Skeletal muscle cell (primary cell): ENCODE measurements at regions not wholly inside any gene's neighbourhood (a gene's known extent, or its start where the extent isn't known, plus 50 kb on each side); places are given as distances from the start of the nearest gene placed in this dataset.

Source experiments
- DNase-seq: peaks from one replicate; pipeline ENCODE4 v3.0.0-alpha.2; 2010; ENCODE audit warnings: low read depth
- H3K4me3 ChIP-seq: 2 replicates; pipeline ENCODE4 v1.5.1; 2011; ENCODE audit warnings: low read depth, mild to moderate bottlenecking, control low read depth, low read length, moderate library complexity

GRCh38 chr5:167903243-167903642, 388.2 kb upstream of the WWC1 start:
- no peak overlapping the region for H3K4me3 ChIP-seq
- DNase-seq, result no peak

DNA sequence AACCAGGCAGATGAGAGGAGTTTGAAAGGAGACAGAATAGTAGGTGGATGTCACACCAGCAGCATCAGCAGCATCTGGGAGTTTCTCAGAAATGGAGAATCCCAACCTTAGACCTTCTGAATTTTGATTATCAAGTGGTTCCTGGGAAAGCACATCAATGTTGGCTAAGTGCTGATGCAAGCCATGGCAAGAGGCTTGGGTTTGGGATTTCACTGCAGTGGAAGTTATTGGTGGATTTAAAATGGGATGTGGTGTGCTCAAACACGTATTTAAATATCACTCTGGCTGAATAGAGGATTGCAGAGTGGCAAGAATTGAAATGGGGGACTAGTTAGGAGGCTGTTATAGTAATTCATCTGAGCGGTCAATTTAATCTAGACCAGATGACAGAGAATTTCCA, 387.8 kb upstream of the WWC1 start:
- no peak for DNase-seq
- H3K4me3 ChIP-seq, result no peak overlapping the region

DNA sequence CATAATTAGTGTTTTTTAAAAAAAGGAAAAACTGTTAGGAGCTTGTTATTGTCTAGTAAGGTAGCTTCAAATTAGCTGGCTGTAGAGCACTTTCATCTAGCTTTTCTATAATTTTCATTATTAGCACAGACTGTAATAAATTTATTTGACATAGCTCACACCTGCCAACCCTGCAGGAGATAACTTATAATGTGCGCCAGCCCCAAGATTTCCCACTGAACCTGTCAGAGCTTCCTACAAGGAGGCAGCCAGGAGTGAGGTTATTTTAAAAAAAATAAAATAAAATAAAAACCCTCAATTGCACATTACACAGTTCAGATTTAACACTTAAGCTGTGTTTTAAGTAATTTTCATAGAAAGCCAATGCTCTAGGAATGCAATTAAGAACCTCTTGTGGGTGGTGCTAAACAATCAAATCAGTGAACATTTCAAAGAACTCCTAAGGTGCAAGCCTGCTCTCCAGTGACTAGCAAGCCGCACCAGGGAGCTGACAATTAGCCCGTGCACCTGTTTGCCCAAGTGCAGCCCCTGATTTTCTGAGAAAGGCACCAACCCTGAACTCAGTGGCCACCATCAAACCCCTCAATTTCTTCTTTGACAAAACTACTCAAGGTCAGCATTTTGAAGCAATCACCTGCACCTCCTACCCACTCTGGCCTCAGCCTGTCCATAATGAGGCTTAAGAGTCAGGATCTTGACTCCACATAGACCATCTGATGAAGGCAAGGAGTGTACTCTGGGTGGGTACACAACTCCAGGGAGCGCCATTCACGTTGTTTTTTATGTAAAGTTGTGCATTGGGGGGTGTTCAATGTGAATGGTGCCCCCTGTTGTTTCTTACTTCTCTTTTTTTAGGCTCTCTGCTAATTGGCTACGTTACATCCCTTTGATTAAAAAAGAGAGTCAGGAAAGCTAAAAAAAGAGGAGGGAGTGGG, 385.3 kb upstream of the WWC1 start:
- no peak overlapping the region for H3K4me3 ChIP-seq
- DNase-seq, result no peak

GRCh38 chr5:167908606-167909005, 382.8 kb upstream of the WWC1 start:
- no peak overlapping the region for H3K4me3 ChIP-seq
- DNase-seq, result no peak

GRCh38 chr5:167912941-167913665, 378.3 kb upstream of the WWC1 start:
- H3K4me3 ChIP-seq, result no peak overlapping the region
- no peak for DNase-seq

GRCh38 chr5:167915237-167915636, 376.2 kb upstream of the WWC1 start:
- H3K4me3 ChIP-seq, result no peak overlapping the region
- no peak for DNase-seq

DNA sequence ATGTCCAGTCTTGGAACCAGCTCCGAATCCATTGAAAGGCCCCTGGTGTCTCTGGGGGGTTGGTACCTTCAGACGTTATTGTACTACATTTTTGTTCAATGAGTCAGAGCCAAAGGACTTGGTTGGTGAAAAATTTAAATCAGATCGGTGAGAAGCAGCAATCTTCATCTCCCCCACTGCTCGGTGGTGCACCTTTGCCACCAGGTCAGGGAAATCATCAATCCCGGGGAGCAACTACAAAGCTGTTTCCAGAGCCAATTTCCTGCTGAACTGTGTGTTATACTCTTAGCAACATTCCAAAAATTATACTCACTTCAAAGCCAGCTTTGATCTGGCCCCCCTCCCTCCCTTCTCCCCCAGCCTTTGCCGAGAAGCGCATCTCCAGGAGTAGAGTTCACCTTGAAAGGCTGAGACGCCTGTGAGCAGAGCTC, 375.2 kb upstream of the WWC1 start:
- DNase-seq, result no peak
- no peak overlapping the region for H3K4me3 ChIP-seq

DNA sequence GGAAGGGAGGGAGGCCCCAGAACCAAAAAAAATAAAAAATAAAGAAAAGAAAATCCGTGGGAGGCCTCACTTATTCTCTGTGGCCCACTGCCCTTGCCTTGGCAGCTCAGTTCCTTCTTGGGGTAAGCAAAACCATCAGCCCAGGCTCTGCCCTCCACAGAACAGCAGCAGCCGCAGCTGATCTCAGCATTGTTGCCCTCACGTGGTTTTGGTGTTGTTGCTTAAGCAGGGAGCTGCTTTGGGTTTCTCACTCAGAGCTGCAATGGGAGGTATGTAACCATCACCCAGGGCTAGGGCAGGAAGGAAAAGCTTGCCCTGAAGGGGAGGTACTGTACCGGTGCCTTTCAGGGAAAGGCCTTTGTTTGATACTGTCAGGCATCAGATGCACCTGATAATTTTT, 374.7 kb upstream of the WWC1 start:
- DNase-seq, result no peak
- H3K4me3 ChIP-seq, result no peak overlapping the region

- H3K4me3 ChIP-seq, result no peak overlapping the region
- no peak for DNase-seq
Observed at GRCh38 chr5:167918184-167918812, 373.1 kb upstream of the WWC1 start.

GRCh38 chr5:167918813-167919483, 372.5 kb upstream of the WWC1 start:
- H3K4me3 ChIP-seq, result no peak overlapping the region
- no peak for DNase-seq

DNA sequence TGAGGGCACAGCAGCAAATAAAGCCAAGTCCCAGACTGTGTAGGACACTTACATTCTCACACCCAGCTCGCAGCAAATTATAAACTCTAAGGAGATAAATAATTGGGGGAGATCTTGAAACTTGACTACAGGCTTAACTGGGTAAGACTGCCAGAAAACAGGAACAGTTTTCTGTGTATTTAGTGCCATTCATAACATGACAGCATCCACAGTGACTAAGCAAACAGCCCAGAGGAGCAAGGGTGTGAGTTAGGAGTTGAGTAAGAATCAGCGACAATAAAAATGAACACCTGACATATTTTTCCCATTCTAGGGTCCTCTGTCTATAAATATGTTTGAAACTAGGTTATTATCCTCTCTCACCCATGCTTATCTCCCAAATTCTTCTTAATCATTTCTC, 370.9 kb upstream of the WWC1 start:
- no peak overlapping the region for H3K4me3 ChIP-seq
- DNase-seq, result no peak

GRCh38 chr5:167921796-167922195, 369.6 kb upstream of the WWC1 start:
- no peak for DNase-seq
- H3K4me3 ChIP-seq, result no peak overlapping the region

GRCh38 chr5:167923396-167923795, 368.0 kb upstream of the WWC1 start:
- no peak overlapping the region for H3K4me3 ChIP-seq

GRCh38 chr5:167929841-167930240, 361.6 kb upstream of the WWC1 start:
- no peak for DNase-seq

More at GRCh38 chr5:167923396-167923795, 368.0 kb upstream of the WWC1 start:
- DNase-seq, result no peak

GRCh38 chr5:167934551-167934971, 356.9 kb upstream of the WWC1 start:
- H3K4me3 ChIP-seq, result no peak overlapping the region
- peak; percentile 49 for DNase-seq

More at GRCh38 chr5:167929841-167930240, 361.6 kb upstream of the WWC1 start:
- no peak overlapping the region for H3K4me3 ChIP-seq

DNA sequence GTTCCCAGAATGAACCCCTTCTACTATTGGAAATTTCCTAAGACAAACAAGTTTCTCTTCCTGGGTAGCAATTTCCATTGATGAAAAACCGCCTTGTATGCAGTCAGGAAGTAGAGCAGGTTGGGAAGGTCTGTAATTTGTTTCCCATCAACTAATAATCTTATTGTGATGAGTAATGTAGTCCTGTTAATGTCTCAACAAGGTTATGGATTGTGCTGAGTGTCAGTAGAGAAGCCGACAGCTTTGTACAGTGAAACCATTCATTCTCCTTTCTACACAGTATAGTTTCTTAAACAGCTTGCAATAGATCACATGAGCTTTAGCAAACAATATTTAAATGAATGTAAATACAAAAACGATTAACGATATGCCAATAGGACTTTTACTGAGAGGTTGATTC, 355.4 kb upstream of the WWC1 start:
- DNase-seq, result no peak
- no peak overlapping the region for H3K4me3 ChIP-seq

DNA sequence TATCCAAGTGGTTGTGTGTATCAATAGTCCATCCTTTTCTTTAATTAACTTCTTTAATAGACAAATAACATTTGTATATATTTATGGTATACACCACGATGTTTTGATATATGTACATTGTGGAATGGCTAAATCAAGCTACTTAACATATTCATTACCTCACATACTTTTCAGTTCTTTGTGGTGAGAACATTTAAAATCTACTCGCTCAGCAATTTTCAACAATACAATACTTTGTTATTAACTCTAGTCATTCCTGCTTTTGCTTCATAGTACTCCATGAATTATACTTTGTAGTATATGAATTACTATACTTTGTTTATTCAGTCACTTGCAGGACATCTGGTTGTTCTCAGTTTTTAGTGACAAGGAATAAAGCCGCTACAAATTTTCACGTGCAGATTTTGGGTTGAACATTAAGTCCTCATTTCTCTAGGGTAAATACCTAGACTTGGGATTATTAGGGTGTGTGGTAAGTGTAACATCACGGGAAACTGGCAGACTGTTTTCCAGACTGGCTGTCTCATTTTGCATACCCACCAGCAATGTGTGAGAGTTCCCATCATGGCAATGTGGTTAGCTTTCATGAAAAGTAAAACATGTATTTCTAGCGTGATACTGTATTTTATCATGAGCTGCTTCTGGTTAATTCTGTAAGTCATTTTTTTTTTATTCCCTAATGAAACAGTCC, 354.4 kb upstream of the WWC1 start:
- H3K4me3 ChIP-seq, result no peak overlapping the region
- DNase-seq, result no peak

DNA sequence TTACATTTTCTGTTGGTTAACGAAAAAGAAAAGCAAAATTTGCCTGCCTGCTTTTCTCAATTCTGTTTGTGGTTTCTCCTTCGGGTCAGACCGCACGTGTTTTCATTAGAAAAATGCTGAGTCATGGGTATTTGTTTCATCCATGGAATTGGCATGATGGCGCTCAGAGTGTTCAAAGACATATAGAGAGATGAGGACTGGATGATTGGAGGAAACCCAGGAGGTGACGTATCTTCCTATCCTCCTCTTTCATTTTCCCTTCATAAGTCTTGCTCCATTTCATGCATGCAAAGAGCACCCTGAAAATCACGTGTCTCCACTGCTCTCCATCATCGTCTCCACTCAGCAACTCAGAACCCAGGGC, 353.8 kb upstream of the WWC1 start:
- H3K4me3 ChIP-seq, result no peak overlapping the region
- no peak for DNase-seq

DNA sequence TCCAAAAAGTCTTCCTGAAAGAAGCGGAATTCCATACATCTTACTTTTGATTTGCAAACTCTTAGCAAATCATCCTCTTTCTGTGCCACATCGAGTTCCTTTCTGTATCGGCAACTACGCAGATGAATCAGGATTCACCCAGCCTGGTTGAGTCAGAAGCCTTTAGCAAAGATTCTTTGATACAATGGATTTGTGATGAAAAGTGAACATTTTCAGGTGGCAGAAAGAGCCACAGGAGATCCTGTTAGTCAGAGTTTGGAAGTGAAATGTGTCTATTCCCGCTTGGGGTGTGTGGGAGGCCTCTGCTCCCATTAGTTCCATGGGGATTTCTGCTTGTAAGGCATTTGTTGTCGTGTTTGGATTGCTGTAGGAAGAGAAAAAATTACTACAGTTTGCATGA, 351.8 kb upstream of the WWC1 start:
- DNase-seq, result no peak
- H3K4me3 ChIP-seq, result no peak overlapping the region
